Neuron (in vitro differentiated cells): ENCODE measurements at regions not wholly inside any gene's neighbourhood (a gene's known extent, or its start where the extent isn't known, plus 50 kb on each side); places are given as distances from the start of the nearest gene placed in this dataset.
"Not testable (repeated sequence)": the region's sequence is repeated elsewhere in the genome, so short reads cannot be mapped to it uniquely, and the experiment has no call there.

Source experiments
- H2AFZ ChIP-seq: one replicate; pipeline ENCODE4 v1.6.1; 2013; ENCODE audit warnings: low read depth, mild to moderate bottlenecking, inconsistent platforms, low read length, moderate library complexity
- H3K27me3 ChIP-seq: one replicate; pipeline ENCODE4 v1.6.1; 2013; ENCODE audit warnings: low read length; ENCODE audit not compliant: insufficient read depth
- H3K36me3 ChIP-seq: one replicate; pipeline ENCODE4 v1.6.1; 2013; ENCODE audit warnings: low read length; ENCODE audit not compliant: insufficient read depth
- H3K4me1 ChIP-seq: one replicate; pipeline ENCODE4 v1.6.1; 2013; ENCODE audit warnings: low read length; ENCODE audit not compliant: insufficient read depth
- H3K4me3 ChIP-seq: 2 replicates; pipeline ENCODE4 v1.5.1; 2013; ENCODE audit warnings: mild to moderate bottlenecking, low read length, moderate library complexity
- H3K9me3 ChIP-seq: one replicate; pipeline ENCODE4 v1.6.1; 2013; ENCODE audit warnings: low read length

- Histone ChIP-seq H3K36me3 (no peaks in the 10 kb centered on the region), H3K4me3 (no peak overlapping the region), H3K27me3 (peaks cover 6% of the 10 kb centered on the region), H3K9me3 (no peaks in the 10 kb centered on the region), H2AFZ (no peak overlapping the region), H3K4me1 (peaks cover 6% of the 10 kb centered on the region)
These were observed 135.4 kb downstream of the PROX1 start for GRCh38 chr1:214123061-214123784.

GRCh38 chr1:214124281-214124805, 136.6 kb downstream of the PROX1 start:
- Histone ChIP-seq H3K4me3 (no peak overlapping the region), H2AFZ (no peak overlapping the region), H3K27me3 (peaks cover 6% of the 10 kb centered on the region), H3K9me3 (no peaks in the 10 kb centered on the region), H3K36me3 (no peaks in the 10 kb centered on the region), H3K4me1 (peaks cover 6% of the 10 kb centered on the region)

GRCh38 chr1:214124915-214125314, 137.1 kb downstream of the PROX1 start:
- Histone ChIP-seq H3K4me3 (no peak overlapping the region), H2AFZ (no peak overlapping the region), H3K36me3 (no peaks in the 10 kb centered on the region), H3K9me3 (no peaks in the 10 kb centered on the region), H3K4me1 (peaks cover 6% of the 10 kb centered on the region), H3K27me3 (peaks cover 6% of the 10 kb centered on the region)

GRCh38 chr1:214125819-214126218, 138.0 kb downstream of the PROX1 start:
- Histone ChIP-seq H3K4me1 (peaks cover 6% of the 10 kb centered on the region), H2AFZ (no peak overlapping the region), H3K36me3 (no peaks in the 10 kb centered on the region), H3K27me3 (peaks cover 6% of the 10 kb centered on the region), H3K9me3 (no peaks in the 10 kb centered on the region), H3K4me3 (no peak overlapping the region)

- no peak overlapping the region for H2AFZ ChIP-seq
- no peaks in the 10 kb centered on the region for H3K9me3 ChIP-seq
- H3K27me3 ChIP-seq, result peaks cover 6% of the 10 kb centered on the region
- H3K36me3 ChIP-seq, result no peaks in the 10 kb centered on the region
- no peak overlapping the region for H3K4me3 ChIP-seq
- H3K4me1 ChIP-seq, result peaks cover 6% of the 10 kb centered on the region
These were observed 138.9 kb downstream of the PROX1 start for GRCh38 chr1:214126697-214127146.

- no peak overlapping the region for H3K4me3 ChIP-seq
- H3K9me3 ChIP-seq, result no peaks in the 10 kb centered on the region
- no peaks in the 10 kb centered on the region for H3K36me3 ChIP-seq
- H2AFZ ChIP-seq, result no peak overlapping the region
- H3K4me1 ChIP-seq, result peaks cover 6% of the 10 kb centered on the region
- H3K27me3 ChIP-seq, result peaks cover 6% of the 10 kb centered on the region
These were observed 139.9 kb downstream of the PROX1 start for GRCh38 chr1:214127705-214128104.

GRCh38 chr1:214135886-214136285, 145.1 kb upstream of the SMYD2 start:
- no peak overlapping the region for H3K4me3 ChIP-seq
- H3K36me3 ChIP-seq, result no peaks in the 10 kb centered on the region
- peaks cover 5% of the 10 kb centered on the region for H3K9me3 ChIP-seq
- H3K27me3 ChIP-seq, result peaks cover 5% of the 10 kb centered on the region
- H3K4me1 ChIP-seq, result no peaks in the 10 kb centered on the region
- no peak overlapping the region for H2AFZ ChIP-seq

GRCh38 chr1:214136324-214136919, 144.5 kb upstream of the SMYD2 start:
- peaks cover 5% of the 10 kb centered on the region for H3K27me3 ChIP-seq
- no peak overlapping the region for H3K4me3 ChIP-seq
- no peak overlapping the region for H2AFZ ChIP-seq
- no peaks in the 10 kb centered on the region for H3K36me3 ChIP-seq
- peaks cover 5% of the 10 kb centered on the region for H3K9me3 ChIP-seq
- H3K4me1 ChIP-seq, result no peaks in the 10 kb centered on the region

- Histone ChIP-seq H3K36me3 (no peaks in the 10 kb centered on the region), H2AFZ (no peak overlapping the region), H3K9me3 (no peaks in the 10 kb centered on the region), H3K27me3 (peaks cover 5% of the 10 kb centered on the region), H3K4me1 (peaks cover 7% of the 10 kb centered on the region), H3K4me3 (no peak overlapping the region)
These were observed 139.5 kb upstream of the SMYD2 start for GRCh38 chr1:214141486-214141885.

GRCh38 chr1:214143006-214143992, 137.7 kb upstream of the SMYD2 start:
- Histone ChIP-seq H3K4me1 (peaks cover 7% of the 10 kb centered on the region), H3K36me3 (no peaks in the 10 kb centered on the region), H2AFZ (no peak overlapping the region), H3K27me3 (peaks cover 8% of the 10 kb centered on the region), H3K4me3 (no peak overlapping the region), H3K9me3 (no peaks in the 10 kb centered on the region)

GRCh38 chr1:214144521-214144920, 136.4 kb upstream of the SMYD2 start:
- H3K4me1 ChIP-seq, H3K4me3 ChIP-seq, H2AFZ ChIP-seq, H3K9me3 ChIP-seq, H3K36me3 ChIP-seq, H3K27me3 ChIP-seq: not testable (repeated sequence)

- H2AFZ ChIP-seq, result no peak overlapping the region
- no peaks in the 10 kb centered on the region for H3K9me3 ChIP-seq
- peaks cover 7% of the 10 kb centered on the region for H3K4me1 ChIP-seq
- H3K4me3 ChIP-seq, result no peak overlapping the region
- H3K27me3 ChIP-seq, result peaks cover 10% of the 10 kb centered on the region
- H3K36me3 ChIP-seq, result no peaks in the 10 kb centered on the region
These were observed 134.4 kb upstream of the SMYD2 start for GRCh38 chr1:214146523-214146922.
